Left renal pelvis (tissue), 4 donors: ENCODE measurements at regions not wholly inside any gene's neighbourhood (a gene's known extent, or its start where the extent isn't known, plus 50 kb on each side); places are given as distances from the start of the nearest gene placed in this dataset.

ENCODE experiments used
- DNase-seq, 4 donors: peaks; one replicate each; pipeline ENCODE4 v3.0.0-alpha.2; 2013; ENCODE audit warnings: low read depth in 4 of 4, low spot score in 3 of 4

GRCh38 chr3:147989344-147989743, 580.2 kb downstream of the ZIC1 start:
- no peak for DNase-seq

GRCh38 chr3:148002705-148003205, 593.6 kb downstream of the ZIC1 start:
- DNase-seq, result no peak

GRCh38 chr3:148004331-148004730, 595.2 kb downstream of the ZIC1 start:
- DNase-seq, result no peak

GRCh38 chr3:148005456-148005855, 596.3 kb downstream of the ZIC1 start:
- no peak for DNase-seq

GRCh38 chr3:148006508-148006907, 597.3 kb downstream of the ZIC1 start:
- DNase-seq, result no peak

- no peak for DNase-seq
These were observed 599.4 kb downstream of the ZIC1 start for GRCh38 chr3:148008591-148008990.

- DNase-seq, result no peak
These were observed 611.7 kb downstream of the ZIC1 start for GRCh38 chr3:148020861-148021260.

GRCh38 chr3:148021381-148021780, 612.2 kb downstream of the ZIC1 start:
- DNase-seq, result no peak

GRCh38 chr3:148023994-148024393, 614.8 kb downstream of the ZIC1 start:
- DNase-seq, result no peak

GRCh38 chr3:148026009-148026588, 616.9 kb downstream of the ZIC1 start:
- DNase-seq, result no peak

- DNase-seq, result no peak
These were observed 621.8 kb downstream of the ZIC1 start for GRCh38 chr3:148030975-148031374.

GRCh38 chr3:148034353-148034752, 625.2 kb downstream of the ZIC1 start:
- DNase-seq, result no peak

- no peak for DNase-seq
These were observed 627.2 kb downstream of the ZIC1 start for GRCh38 chr3:148036331-148036876.

- DNase-seq, result no peak
These were observed 633.7 kb downstream of the ZIC1 start for GRCh38 chr3:148042663-148043445.

GRCh38 chr3:148044151-148044550, 635.0 kb downstream of the ZIC1 start:
- DNase-seq, result no peak

GRCh38 chr3:148054999-148055398, 642.7 kb upstream of the AGTR1 start:
- DNase-seq, result no peak

GRCh38 chr3:148062590-148062989, 635.1 kb upstream of the AGTR1 start:
- DNase-seq, result no peak

GRCh38 chr3:148066802-148067201, 630.9 kb upstream of the AGTR1 start:
- DNase-seq, result no peak

- DNase-seq, result no peak
These were observed 629.2 kb upstream of the AGTR1 start for GRCh38 chr3:148068466-148068865.

- no peak for DNase-seq
These were observed 627.7 kb upstream of the AGTR1 start for GRCh38 chr3:148070041-148070440.

- DNase-seq, result no peak
These were observed 623.8 kb upstream of the AGTR1 start for GRCh38 chr3:148073721-148074456.
